ENCODE measurements at regions not wholly inside any gene's neighbourhood (a gene's known extent, or its start where the extent isn't known, plus 50 kb on each side); places are given as distances from the start of the nearest gene placed in this dataset.

DNA sequence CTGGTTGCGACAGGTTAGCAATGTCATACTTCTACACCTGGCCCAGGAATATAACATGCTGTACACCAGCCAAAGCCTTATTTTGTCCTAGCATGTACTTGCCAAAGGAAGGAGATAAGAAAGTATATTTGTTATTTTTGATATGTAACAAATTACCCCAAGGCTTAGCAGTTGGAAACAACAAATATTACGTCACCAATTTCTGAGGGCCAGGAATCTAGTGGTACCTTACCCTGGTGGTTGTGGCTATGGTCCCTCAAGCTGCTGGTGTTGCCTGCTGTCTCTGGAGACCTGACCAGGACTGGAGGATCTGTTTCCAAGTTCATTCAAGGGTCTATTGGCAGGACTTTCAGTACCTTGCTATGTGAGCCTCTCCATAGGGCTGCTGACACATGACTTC is 135.5 kb upstream of the BANK1 start:
- TF ChIP-seq, protein P1, sequence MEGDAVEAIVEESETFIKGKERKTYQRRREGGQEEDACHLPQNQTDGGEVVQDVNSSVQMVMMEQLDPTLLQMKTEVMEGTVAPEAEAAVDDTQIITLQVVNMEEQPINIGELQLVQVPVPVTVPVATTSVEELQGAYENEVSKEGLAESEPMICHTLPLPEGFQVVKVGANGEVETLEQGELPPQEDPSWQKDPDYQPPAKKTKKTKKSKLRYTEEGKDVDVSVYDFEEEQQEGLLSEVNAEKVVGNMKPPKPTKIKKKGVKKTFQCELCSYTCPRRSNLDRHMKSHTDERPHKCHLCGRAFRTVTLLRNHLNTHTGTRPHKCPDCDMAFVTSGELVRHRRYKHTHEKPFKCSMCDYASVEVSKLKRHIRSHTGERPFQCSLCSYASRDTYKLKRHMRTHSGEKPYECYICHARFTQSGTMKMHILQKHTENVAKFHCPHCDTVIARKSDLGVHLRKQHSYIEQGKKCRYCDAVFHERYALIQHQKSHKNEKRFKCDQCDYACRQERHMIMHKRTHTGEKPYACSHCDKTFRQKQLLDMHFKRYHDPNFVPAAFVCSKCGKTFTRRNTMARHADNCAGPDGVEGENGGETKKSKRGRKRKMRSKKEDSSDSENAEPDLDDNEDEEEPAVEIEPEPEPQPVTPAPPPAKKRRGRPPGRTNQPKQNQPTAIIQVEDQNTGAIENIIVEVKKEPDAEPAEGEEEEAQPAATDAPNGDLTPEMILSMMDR (IDR thresholded peaks at IDR 0.05) = no peak
- TF ChIP-seq ZFX (IDR thresholded peaks at IDR 0.05; ENCODE audit: borderline replicate concordance) = no peak
